Endodermal cell (in vitro differentiated cells): ENCODE measurements at regions not wholly inside any gene's neighbourhood (a gene's known extent, or its start where the extent isn't known, plus 50 kb on each side); places are given as distances from the start of the nearest gene placed in this dataset.
"Not testable (repeated sequence)": the region's sequence is repeated elsewhere in the genome, so short reads cannot be mapped to it uniquely, and the experiment has no call there.

ENCODE experiments used
- DNase-seq: peaks from one replicate; pipeline ENCODE4 v3.0.0-alpha.2; 2017
- H3K27ac ChIP-seq: 2 replicates; pipeline ENCODE4 v1.5.1; 2013; ENCODE audit warnings: mild to moderate bottlenecking, low read depth, low read length, moderate library complexity
- H3K27me3 ChIP-seq: 2 replicates; pipeline ENCODE4 v1.6.1; 2013; ENCODE audit warnings: mild to moderate bottlenecking, low read length, moderate library complexity; ENCODE audit not compliant: insufficient read depth, control insufficient read depth, poor library complexity, severe bottlenecking
- H3K36me3 ChIP-seq: 2 replicates; pipeline ENCODE4 v1.7.0; 2013; ENCODE audit warnings: mild to moderate bottlenecking, low read length, moderate library complexity; ENCODE audit not compliant: control insufficient read depth, insufficient read depth
- H3K4me1 ChIP-seq: one replicate; pipeline ENCODE4 v1.7.0; 2013; ENCODE audit warnings: low read length; ENCODE audit not compliant: control insufficient read depth, insufficient read depth
- H3K4me3 ChIP-seq: 2 replicates; pipeline ENCODE4 v1.5.1; 2013; ENCODE audit warnings: mild to moderate bottlenecking, low read length, moderate library complexity
- H3K9ac ChIP-seq: 2 replicates; pipeline ENCODE4 v1.6.1; 2013; ENCODE audit warnings: mild to moderate bottlenecking, low read length, moderate library complexity; ENCODE audit not compliant: poor library complexity, severe bottlenecking; ENCODE audit errors: extremely low read depth
- H3K9me3 ChIP-seq: 2 replicates; pipeline ENCODE4 v1.6.1; 2013; ENCODE audit warnings: mild to moderate bottlenecking, low read length, moderate library complexity; ENCODE audit not compliant: control insufficient read depth
- H3K27ac Mint-ChIP-seq: 2 replicates; pipeline ENCODE4 v1.8.0; 2020; ENCODE audit warnings: mixed read lengths
- H3K27me3 Mint-ChIP-seq: 2 replicates; pipeline ENCODE4 v1.8.0; 2021; ENCODE audit warnings: mild to moderate bottlenecking, mixed read lengths; ENCODE audit not compliant: insufficient read depth
- H3K36me3 Mint-ChIP-seq: 2 replicates; pipeline ENCODE4 v1.8.0; 2020; ENCODE audit warnings: low read depth, mixed read lengths
- H3K4me1 Mint-ChIP-seq: 2 replicates; pipeline ENCODE4 v1.8.0; 2020; ENCODE audit warnings: mixed read lengths
- H3K4me3 Mint-ChIP-seq: 2 replicates; pipeline ENCODE4 v1.8.0; 2020; ENCODE audit warnings: mild to moderate bottlenecking, moderate library complexity, mixed read lengths
- H3K9me3 Mint-ChIP-seq: 2 replicates; pipeline ENCODE4 v1.8.0; 2020; ENCODE audit warnings: mild to moderate bottlenecking, mixed read lengths
- CTCF ChIP-seq: fragments of 200-600 bp; sonication (generic); conservative IDR thresholded peaks from 2 replicates; pipeline ENCODE4 v1.5.0; 2021; ENCODE audit warnings: antibody characterized with exemption, mild to moderate bottlenecking
- WGBS, 2 experiments: methylation state at CpG; one replicate each; pipeline versions ENCODE4 v1.1.5 to v1.1.7; 2013; ENCODE audit warnings: missing lambda C conversion rate in 2 of 2, mixed read lengths in 1 of 2; ENCODE audit not compliant: insufficient coverage in 1 of 2, insufficient read length in 1 of 2; 5-methylcytosine and 5-hydroxymethylcytosine counted together

GRCh38 chr6:150521482-150521881 is 78.2 kb upstream of the PLEKHG1 start:
- H3K27ac Mint-ChIP-seq = no peak overlapping the region
- TF ChIP-seq CTCF = no peak
- WGBS, 2 experiments = 93% methylated on average over 1 of the region's 1 CpG; no CpG with 5 or more reads in 1 of the 2 experiments

DNA sequence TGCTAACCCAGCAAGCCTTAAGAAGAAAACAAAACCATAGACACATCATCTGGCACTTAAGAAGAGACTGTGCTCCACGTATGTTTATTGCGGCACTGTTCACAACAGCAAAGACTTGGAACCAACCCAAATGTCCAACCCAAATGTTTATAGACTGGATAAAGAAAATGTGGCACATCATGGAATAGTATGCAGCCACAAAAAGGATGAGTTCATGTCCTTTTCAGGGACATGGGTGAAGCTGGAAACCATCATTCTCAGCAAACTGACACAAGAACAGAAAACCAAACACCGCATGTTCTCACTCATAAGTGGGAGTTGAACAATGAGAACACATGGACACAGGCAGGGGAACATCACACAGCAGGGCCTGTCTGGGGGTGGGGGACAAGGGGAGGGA is 76.5 kb upstream of the PLEKHG1 start:
- WGBS, 2 experiments = 97 to 100% methylated on average over 2 to 3 of the region's 3 CpGs
- not testable (repeated sequence) for H3K27ac Mint-ChIP-seq, H3K4me1 ChIP-seq, H3K4me3 ChIP-seq, H3K27me3 ChIP-seq, H3K27ac ChIP-seq, H3K4me1 Mint-ChIP-seq, DNase-seq, H3K27me3 Mint-ChIP-seq, H3K9ac ChIP-seq, H3K9me3 Mint-ChIP-seq, H3K4me3 Mint-ChIP-seq, H3K9me3 ChIP-seq, H3K36me3 ChIP-seq, H3K36me3 Mint-ChIP-seq

More at GRCh38 chr6:150521482-150521881, 78.2 kb upstream of the PLEKHG1 start:
- Mint-ChIP-seq H3K36me3 (no peaks in the 10 kb centered on the region), H3K27me3 (peaks cover 2% of the 10 kb centered on the region), H3K4me1 (no peaks in the 10 kb centered on the region), H3K4me3 (no peak overlapping the region), H3K9me3 (no peaks in the 10 kb centered on the region)
- H3K9ac ChIP-seq = no peak overlapping the region
- no peaks in the 10 kb centered on the region for H3K36me3 ChIP-seq
- H3K4me3 ChIP-seq = no peak overlapping the region
- no peaks in the 10 kb centered on the region for H3K27me3 ChIP-seq
- no peaks in the 10 kb centered on the region for H3K9me3 ChIP-seq
- no peak overlapping the region for H3K27ac ChIP-seq
- no peak for DNase-seq
- no peaks in the 10 kb centered on the region for H3K4me1 ChIP-seq

- no peaks in the 10 kb centered on the region for H3K9me3 Mint-ChIP-seq
- TF ChIP-seq CTCF = no peak
- Histone ChIP-seq H3K27ac (no peak overlapping the region), H3K9ac (no peak overlapping the region), H3K4me3 (no peak overlapping the region), H3K27me3 (no peaks in the 10 kb centered on the region), H3K36me3 (no peaks in the 10 kb centered on the region), H3K4me1 (no peaks in the 10 kb centered on the region), H3K9me3 (no peaks in the 10 kb centered on the region)
- WGBS, 2 experiments = 100% methylated on average over 1 of the region's 1 CpG; no CpG with 5 or more reads in 1 of the 2 experiments
- no peak for DNase-seq
- H3K27me3 Mint-ChIP-seq = peaks cover 11% of the 10 kb centered on the region
- H3K36me3 Mint-ChIP-seq = no peaks in the 10 kb centered on the region
- H3K4me3 Mint-ChIP-seq = no peak overlapping the region
- H3K4me1 Mint-ChIP-seq = peaks cover 5% of the 10 kb centered on the region
- H3K27ac Mint-ChIP-seq = no peak overlapping the region
These were observed 74.4 kb upstream of the PLEKHG1 start for GRCh38 chr6:150525300-150525699.

DNA sequence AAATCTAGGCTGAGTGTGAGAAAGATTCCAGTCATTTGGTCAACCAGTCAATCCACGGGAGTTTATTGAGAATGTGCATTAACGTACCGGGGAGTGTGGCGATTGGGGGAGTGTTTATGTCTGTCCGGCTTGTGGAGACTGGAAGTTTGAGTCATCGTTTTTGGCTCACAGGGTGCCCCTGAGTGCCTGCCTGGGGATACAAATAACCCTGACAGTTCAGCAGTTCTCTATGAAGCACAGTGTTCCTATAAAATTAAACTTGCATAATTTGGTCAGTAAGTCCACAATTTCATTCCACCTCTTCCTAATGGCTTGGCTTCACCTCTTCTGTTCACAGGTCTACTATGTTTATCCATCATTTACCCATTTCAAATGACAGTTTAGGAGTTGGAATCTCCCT is 72.6 kb upstream of the PLEKHG1 start:
- H3K36me3 Mint-ChIP-seq = no peaks in the 10 kb centered on the region
- Histone ChIP-seq H3K36me3 (no peaks in the 10 kb centered on the region), H3K9me3 (no peaks in the 10 kb centered on the region), H3K4me3 (no peak overlapping the region), H3K9ac (no peak overlapping the region), H3K27me3 (no peaks in the 10 kb centered on the region), H3K4me1 (no peaks in the 10 kb centered on the region), H3K27ac (no peak overlapping the region)
- H3K4me1 Mint-ChIP-seq = peaks cover 5% of the 10 kb centered on the region
- no peak overlapping the region for H3K27ac Mint-ChIP-seq
- WGBS, 2 experiments = 91 to 98% methylated on average over 6 of the region's 6 CpGs
- peaks cover 11% of the 10 kb centered on the region for H3K27me3 Mint-ChIP-seq
- no peaks in the 10 kb centered on the region for H3K9me3 Mint-ChIP-seq
- DNase-seq = no peak
- H3K4me3 Mint-ChIP-seq = no peak overlapping the region
- TF ChIP-seq CTCF = no peak
